GM12878 (cell line): ENCODE measurements at regions not wholly inside any gene's neighbourhood (a gene's known extent, or its start where the extent isn't known, plus 50 kb on each side); places are given as distances from the start of the nearest gene placed in this dataset.

Experiments used
- CEBPZ ChIP-seq: fragments of 150-350 bp; IDR thresholded peaks from 2 replicates; pipeline ENCODE4 v1.6.1; 2016; ENCODE audit warnings: low read depth, low read length
- CHD1 ChIP-seq: IDR thresholded peaks from 2 replicates; pipeline ENCODE4 v1.6.1; 2012; ENCODE audit warnings: low read depth, low read length, improper control_type of control experiment
- CREM ChIP-seq: IDR thresholded peaks from 2 replicates; pipeline ENCODE4 v1.6.1; 2014; ENCODE audit warnings: antibody characterized with exemption, low read depth
- CTCF ChIP-seq, 3 experiments: IDR thresholded peaks in 2 of 3; conservative IDR thresholded peaks in 1 of 3; 2 replicates each; pipeline ENCODE4 v1.5.1; 2011; ENCODE audit warnings: low read depth in 3 of 3, low read length in 3 of 3, mild to moderate bottlenecking in 3 of 3, control low read depth in 2 of 3, moderate library complexity in 2 of 3, inconsistent platforms in 1 of 3, mixed read lengths in 1 of 3; ENCODE audit not compliant: control insufficient read depth in 2 of 3, insufficient read depth in 1 of 3; ENCODE audit errors: extremely low read depth in 1 of 3
- E2F4 ChIP-seq: IDR thresholded peaks from 2 replicates; pipeline ENCODE4 v1.6.1; 2012; ENCODE audit warnings: low read depth, low read length, improper control_type of control experiment
- GABPA ChIP-seq: IDR thresholded peaks from 2 replicates; pipeline ENCODE4 v1.6.1; 2014; ENCODE audit warnings: antibody characterized with exemption, low read depth, mild to moderate bottlenecking, inconsistent platforms
- MYC ChIP-seq: IDR thresholded peaks from 2 replicates; pipeline ENCODE4 v1.6.1; 2011; ENCODE audit warnings: mild to moderate bottlenecking, low read length, moderate library complexity, inconsistent platforms; ENCODE audit not compliant: insufficient read depth, insufficient replicate concordance, insufficient read length, severe bottlenecking
- PKNOX1 ChIP-seq: fragments of 450-650 bp; IDR thresholded peaks from 2 replicates; pipeline ENCODE4 v1.6.1; 2016; ENCODE audit warnings: mild to moderate bottlenecking
- POLR2A ChIP-seq: IDR thresholded peaks from 2 replicates; pipeline ENCODE4 v1.6.1; 2011; ENCODE audit warnings: low read depth, mild to moderate bottlenecking, low read length
- RELA ChIP-seq: fragments of 450-650 bp; IDR thresholded peaks from 2 replicates; pipeline ENCODE4 v1.8.0; 2014; ENCODE audit warnings: borderline replicate concordance; ENCODE audit not compliant: partially characterized antibody
- RFX5 ChIP-seq: IDR thresholded peaks from 2 replicates; pipeline ENCODE4 v1.6.1; 2011; ENCODE audit warnings: low read depth, low read length, improper control_type of control experiment
- STAT1 ChIP-seq: fragments of 450-650 bp; conservative IDR thresholded peaks from 2 replicates; pipeline ENCODE4 v1.6.1; 2014; ENCODE audit warnings: antibody characterized with exemption, mild to moderate bottlenecking
- TCF12 ChIP-seq: IDR thresholded peaks from 2 replicates; pipeline ENCODE4 v1.6.1; 2011; ENCODE audit warnings: low read depth, mild to moderate bottlenecking, low read length
- ZBTB33 ChIP-seq: fragments of 450-650 bp; IDR thresholded peaks from 2 replicates; pipeline ENCODE4 v1.6.1; 2017; ENCODE audit warnings: mild to moderate bottlenecking

- TF ChIP-seq STAT1: no peak
- no peak for TF ChIP-seq RELA
- TF ChIP-seq GABPA: no peak
- no peak for TF ChIP-seq TCF12
- TF ChIP-seq CTCF (IDR thresholded peaks at IDR 0.05 in 2 of 3, conservative IDR thresholded peaks at IDR 0.05 in 1 of 3; ENCODE audit: control insufficient read depth in 2 of 3, extremely low read depth in 1 of 3, insufficient read depth in 1 of 3, low read depth in 3 of 3, low read length in 3 of 3): no peak
- no peak for TF ChIP-seq ZBTB33
- TF ChIP-seq PKNOX1: no peak
- no peak for TF ChIP-seq CHD1
- no peak for TF ChIP-seq RFX5
- no peak for TF ChIP-seq POLR2A
- no peak for TF ChIP-seq MYC
- no peak for TF ChIP-seq CEBPZ
- TF ChIP-seq E2F4: no peak
- TF ChIP-seq CREM: no peak
These were observed 365.1 kb downstream of the ATP23 start for GRCh38 chr12:58306266-58307000.
